ENCODE measurements at regions not wholly inside any gene's neighbourhood (a gene's known extent, or its start where the extent isn't known, plus 50 kb on each side); places are given as distances from the start of the nearest gene placed in this dataset.

DNA sequence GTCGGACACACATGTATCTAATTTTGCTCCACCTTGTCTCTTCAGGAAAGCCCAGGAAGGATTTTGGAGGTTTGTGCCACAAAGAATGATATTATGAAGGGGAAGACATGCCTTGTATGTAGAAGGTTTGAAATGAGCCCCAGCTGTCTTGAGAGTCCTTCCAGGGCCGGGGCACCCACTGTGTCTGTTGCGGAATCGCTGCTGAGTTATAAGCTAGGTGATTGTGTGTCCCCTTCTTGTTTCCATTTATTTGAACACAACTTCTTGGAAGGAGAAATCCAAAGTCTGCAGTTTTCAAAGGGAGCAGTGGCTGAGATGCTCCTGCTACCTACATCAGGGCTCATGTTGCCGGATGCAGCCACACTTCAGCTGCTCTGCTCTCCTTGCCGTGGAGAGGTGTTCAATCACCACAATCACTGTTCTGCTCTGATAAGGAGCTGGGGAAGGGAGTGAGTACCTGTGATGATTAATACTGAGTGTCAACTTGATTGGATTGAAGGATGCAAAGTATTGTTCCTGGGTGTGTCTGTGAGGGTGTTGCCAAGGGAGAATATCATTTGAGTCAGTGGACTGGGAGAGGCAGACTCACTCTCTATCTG, 828.6 kb downstream of the QKI start:
- no peaks in the 10 kb centered on the region for H3K4me1 ChIP-seq (ENCODE audit: control insufficient read depth in 1 of 2, insufficient read depth in 2 of 2, low read length in 2 of 2)
- no peak for DNase-seq (ENCODE audit: low read depth, low spot score)
- no peak overlapping the region for H3K4me2 ChIP-seq (ENCODE audit: low read length)
- no peak overlapping the region for H3K9ac ChIP-seq (ENCODE audit: low read length)
- H3K4me3 ChIP-seq (replicated peaks in 1 of 2; ENCODE audit: low read depth in 1 of 2, low read length in 2 of 2) = no peak overlapping the region
- H3K36me3 ChIP-seq (ENCODE audit: control insufficient read depth in 1 of 2, insufficient read depth in 2 of 2, low read length in 2 of 2) = no peaks in the 10 kb centered on the region
- intact Hi-C loops (cut with micrococcal nuclease) = no loop called here
- ATAC-seq = no peak
- H3K27ac ChIP-seq (ENCODE audit: low read depth, low read length) = no peak overlapping the region
- H4K20me1 ChIP-seq (ENCODE audit: insufficient read depth) = no peaks in the 10 kb centered on the region
- TF ChIP-seq, protein P1, sequence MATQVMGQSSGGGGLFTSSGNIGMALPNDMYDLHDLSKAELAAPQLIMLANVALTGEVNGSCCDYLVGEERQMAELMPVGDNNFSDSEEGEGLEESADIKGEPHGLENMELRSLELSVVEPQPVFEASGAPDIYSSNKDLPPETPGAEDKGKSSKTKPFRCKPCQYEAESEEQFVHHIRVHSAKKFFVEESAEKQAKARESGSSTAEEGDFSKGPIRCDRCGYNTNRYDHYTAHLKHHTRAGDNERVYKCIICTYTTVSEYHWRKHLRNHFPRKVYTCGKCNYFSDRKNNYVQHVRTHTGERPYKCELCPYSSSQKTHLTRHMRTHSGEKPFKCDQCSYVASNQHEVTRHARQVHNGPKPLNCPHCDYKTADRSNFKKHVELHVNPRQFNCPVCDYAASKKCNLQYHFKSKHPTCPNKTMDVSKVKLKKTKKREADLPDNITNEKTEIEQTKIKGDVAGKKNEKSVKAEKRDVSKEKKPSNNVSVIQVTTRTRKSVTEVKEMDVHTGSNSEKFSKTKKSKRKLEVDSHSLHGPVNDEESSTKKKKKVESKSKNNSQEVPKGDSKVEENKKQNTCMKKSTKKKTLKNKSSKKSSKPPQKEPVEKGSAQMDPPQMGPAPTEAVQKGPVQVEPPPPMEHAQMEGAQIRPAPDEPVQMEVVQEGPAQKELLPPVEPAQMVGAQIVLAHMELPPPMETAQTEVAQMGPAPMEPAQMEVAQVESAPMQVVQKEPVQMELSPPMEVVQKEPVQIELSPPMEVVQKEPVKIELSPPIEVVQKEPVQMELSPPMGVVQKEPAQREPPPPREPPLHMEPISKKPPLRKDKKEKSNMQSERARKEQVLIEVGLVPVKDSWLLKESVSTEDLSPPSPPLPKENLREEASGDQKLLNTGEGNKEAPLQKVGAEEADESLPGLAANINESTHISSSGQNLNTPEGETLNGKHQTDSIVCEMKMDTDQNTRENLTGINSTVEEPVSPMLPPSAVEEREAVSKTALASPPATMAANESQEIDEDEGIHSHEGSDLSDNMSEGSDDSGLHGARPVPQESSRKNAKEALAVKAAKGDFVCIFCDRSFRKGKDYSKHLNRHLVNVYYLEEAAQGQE (IDR thresholded peaks at IDR 0.05; ENCODE audit: low read depth) = no peak
- no peak for TF ChIP-seq SIN3A (IDR thresholded peaks at IDR 0.05; ENCODE audit: low read depth)
- TF ChIP-seq SP1 (IDR thresholded peaks at IDR 0.05; ENCODE audit: low read depth) = no peak
- no peak for TF ChIP-seq POLR2AphosphoS5 (IDR thresholded peaks at IDR 0.05; ENCODE audit: low read depth, low read length)
- no peaks in the 10 kb centered on the region for H3K27me3 ChIP-seq (ENCODE audit: insufficient read depth, low read length)
- H3K79me2 ChIP-seq (ENCODE audit: insufficient read depth, low read length) = no peaks in the 10 kb centered on the region
- H3K9me2 ChIP-seq (ENCODE audit: insufficient read depth) = no peaks in the 10 kb centered on the region
- CTCF ChIA-PET = no interaction called here
- no peak overlapping the region for H2AFZ ChIP-seq (ENCODE audit: low read depth, low read length, poor library complexity, severe bottlenecking)
- H3K9me3 ChIP-seq (ENCODE audit: control insufficient read depth in 1 of 2, insufficient read depth in 1 of 2, low read depth in 1 of 2, low read length in 2 of 2) = peaks cover 0 to 5% of the 10 kb centered on the region in 2 experiments; a peak in 2 of 4 replicates
- POLR2A ChIA-PET = no interaction called here
- RAD21 ChIA-PET (ENCODE audit: low non-redundant PET in 1 of 2, low total read pairs in 2 of 2, uncharacterized antibody in 2 of 2, unreplicated experiment in 2 of 2) = no interaction called here
- no TSS peak for BruUV-seq (replicated peaks)

DNA sequence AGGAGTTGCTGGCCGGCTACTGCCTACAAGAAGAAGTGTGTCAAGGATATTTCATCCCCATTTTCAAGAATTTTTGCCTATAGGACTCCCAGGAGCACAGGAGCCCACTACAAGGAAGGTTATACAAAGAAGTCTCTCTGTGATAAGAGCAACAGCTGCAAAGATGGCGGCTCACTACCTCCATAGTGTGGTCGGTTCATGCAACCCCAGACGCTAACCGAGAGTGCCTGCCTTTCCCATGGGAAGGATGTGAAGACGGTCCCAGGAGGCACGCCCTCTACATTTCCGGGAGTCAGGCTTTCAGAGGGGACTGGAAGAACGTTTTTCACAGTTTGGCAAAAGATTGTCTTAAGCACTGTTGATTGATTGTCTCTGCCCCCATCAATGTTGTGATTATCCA, 816.3 kb downstream of the QKI start:
- intact Hi-C loops (cut with micrococcal nuclease) = no loop called here
- DNase-seq (ENCODE audit: low read depth, low spot score) (no peak), ATAC-seq (no peak)
- no peak for TF ChIP-seq ELF1 (IDR thresholded peaks at IDR 0.05; ENCODE audit: borderline replicate concordance, low read depth)
- no peaks in the 10 kb centered on the region for H4K20me1 ChIP-seq (ENCODE audit: insufficient read depth)
- ChIA-PET POLR2A (no interaction called here), CTCF (no interaction called here), RAD21 (ENCODE audit: low non-redundant PET in 1 of 2, low total read pairs in 2 of 2, uncharacterized antibody in 2 of 2, unreplicated experiment in 2 of 2) (no interaction called here)
- no TSS peak for BruUV-seq (replicated peaks)
- H3K9me2 ChIP-seq (ENCODE audit: insufficient read depth) = no peaks in the 10 kb centered on the region
- no peaks in the 10 kb centered on the region for H3K36me3 ChIP-seq (ENCODE audit: control insufficient read depth in 1 of 2, insufficient read depth in 2 of 2, low read length in 2 of 2)
- H3K4me2 ChIP-seq (ENCODE audit: low read length) = no peak overlapping the region
- no peak overlapping the region for H2AFZ ChIP-seq (ENCODE audit: low read depth, low read length, poor library complexity, severe bottlenecking)
- no peak overlapping the region for H3K27ac ChIP-seq (ENCODE audit: low read depth, low read length)
- no peaks in the 10 kb centered on the region for H3K27me3 ChIP-seq (ENCODE audit: insufficient read depth, low read length)
- H3K79me2 ChIP-seq (ENCODE audit: insufficient read depth, low read length) = no peaks in the 10 kb centered on the region
- no peaks in the 10 kb centered on the region for H3K4me1 ChIP-seq (ENCODE audit: control insufficient read depth in 1 of 2, insufficient read depth in 2 of 2, low read length in 2 of 2)
- peaks cover 0 to 14% of the 10 kb centered on the region in 2 experiments; a peak in 2 of 4 replicates for H3K9me3 ChIP-seq (ENCODE audit: control insufficient read depth in 1 of 2, insufficient read depth in 1 of 2, low read depth in 1 of 2, low read length in 2 of 2)
- H3K4me3 ChIP-seq (replicated peaks in 1 of 2; ENCODE audit: low read depth in 1 of 2, low read length in 2 of 2) = no peak overlapping the region
- no peak overlapping the region for H3K9ac ChIP-seq (ENCODE audit: low read length)
